Muscle of leg (tissue), 3 donors: ENCODE measurements at regions not wholly inside any gene's neighbourhood (a gene's known extent, or its start where the extent isn't known, plus 50 kb on each side); places are given as distances from the start of the nearest gene placed in this dataset.
A peak's percentile ranks its signal among the peaks of the same experiment; 100 is the strongest.
"Not testable (repeated sequence)": the region's sequence is repeated elsewhere in the genome, so short reads cannot be mapped to it uniquely, and the experiment has no call there.

Source experiments
- DNase-seq: peaks from one replicate; pipeline ENCODE4 v3.0.0; 2013
- H3K27ac ChIP-seq: one replicate; pipeline ENCODE4 v1.5.1; 2013; ENCODE audit warnings: mild to moderate bottlenecking, low read length, control low read depth
- H3K27me3 ChIP-seq: one replicate; pipeline ENCODE4 v1.6.1; 2013; ENCODE audit warnings: low read length; ENCODE audit not compliant: control insufficient read depth, insufficient read depth
- H3K36me3 ChIP-seq: one replicate; pipeline ENCODE4 v1.6.1; 2013; ENCODE audit warnings: low read length; ENCODE audit not compliant: control insufficient read depth, insufficient read depth
- H3K4me1 ChIP-seq: one replicate; pipeline ENCODE4 v1.6.1; 2013; ENCODE audit warnings: low read length; ENCODE audit not compliant: control insufficient read depth, insufficient read depth
- H3K4me3 ChIP-seq: one replicate; pipeline ENCODE4 v1.5.1; 2013; ENCODE audit warnings: low read length, control low read depth
- H3K9me3 ChIP-seq: replicated peaks from 2 replicates; pipeline ENCODE4 v1.6.1; 2013; ENCODE audit warnings: low read depth, low read length; ENCODE audit not compliant: control insufficient read depth
- WGBS: methylation state at CpG from one replicate; pipeline ENCODE4 v1.1.5; 2013; ENCODE audit warnings: missing lambda C conversion rate; ENCODE audit not compliant: insufficient coverage; 5-methylcytosine and 5-hydroxymethylcytosine counted together

GRCh38 chr4:30181512-30181911, 538.7 kb upstream of the PCDH7 start:
- Histone ChIP-seq H3K4me1 (no peaks in the 10 kb centered on the region), H3K27ac (no peak overlapping the region), H3K9me3 (no peaks in the 10 kb centered on the region), H3K27me3 (no peaks in the 10 kb centered on the region), H3K36me3 (no peaks in the 10 kb centered on the region), H3K4me3 (no peak overlapping the region)
- no CpG with 5 or more reads among the region's 4 CpGs for WGBS
- no peak for DNase-seq

GRCh38 chr4:30181918-30182317, 538.3 kb upstream of the PCDH7 start:
- Histone ChIP-seq H3K36me3 (no peaks in the 10 kb centered on the region), H3K9me3 (no peaks in the 10 kb centered on the region), H3K4me1 (no peaks in the 10 kb centered on the region), H3K27me3 (no peaks in the 10 kb centered on the region), H3K27ac (no peak overlapping the region), H3K4me3 (no peak overlapping the region)
- DNase-seq: no peak
- no CpG with 5 or more reads among the region's 2 CpGs for WGBS

GRCh38 chr4:30182786-30183185, 537.4 kb upstream of the PCDH7 start:
- Histone ChIP-seq H3K27ac (no peak overlapping the region), H3K4me3 (no peak overlapping the region), H3K36me3 (no peaks in the 10 kb centered on the region), H3K9me3 (no peaks in the 10 kb centered on the region), H3K4me1 (no peaks in the 10 kb centered on the region), H3K27me3 (no peaks in the 10 kb centered on the region)
- no CpG with 5 or more reads among the region's 2 CpGs for WGBS
- DNase-seq: no peak

- no peaks in the 10 kb centered on the region for H3K36me3 ChIP-seq
- DNase-seq: no peak
- H3K9me3 ChIP-seq: no peaks in the 10 kb centered on the region
- H3K4me3 ChIP-seq: no peak overlapping the region
- no peaks in the 10 kb centered on the region for H3K4me1 ChIP-seq
- H3K27ac ChIP-seq: no peak overlapping the region
- H3K27me3 ChIP-seq: no peaks in the 10 kb centered on the region
Observed at GRCh38 chr4:30191902-30192301, 528.3 kb upstream of the PCDH7 start.

- no peaks in the 10 kb centered on the region for H3K9me3 ChIP-seq
Observed at GRCh38 chr4:30207389-30207788, 512.8 kb upstream of the PCDH7 start.

GRCh38 chr4:30208731-30209435, 511.3 kb upstream of the PCDH7 start:
- no peaks in the 10 kb centered on the region for H3K4me1 ChIP-seq
- no peaks in the 10 kb centered on the region for H3K9me3 ChIP-seq
- no peak overlapping the region for H3K27ac ChIP-seq
- H3K27me3 ChIP-seq: no peaks in the 10 kb centered on the region
- WGBS: no CpG with 5 or more reads among the region's 2 CpGs
- H3K4me3 ChIP-seq: no peak overlapping the region
- no peaks in the 10 kb centered on the region for H3K36me3 ChIP-seq
- no peak for DNase-seq

More at GRCh38 chr4:30207389-30207788, 512.8 kb upstream of the PCDH7 start:
- no peak overlapping the region for H3K27ac ChIP-seq
- no peaks in the 10 kb centered on the region for H3K36me3 ChIP-seq
- H3K27me3 ChIP-seq: no peaks in the 10 kb centered on the region
- DNase-seq: no peak
- H3K4me3 ChIP-seq: no peak overlapping the region
- H3K4me1 ChIP-seq: no peaks in the 10 kb centered on the region

- not testable (repeated sequence) for H3K4me3 ChIP-seq, H3K27ac ChIP-seq, H3K36me3 ChIP-seq, DNase-seq, H3K4me1 ChIP-seq, H3K9me3 ChIP-seq, H3K27me3 ChIP-seq
- WGBS: 80% methylated on average over 1 of the region's 4 CpGs
Observed at GRCh38 chr4:30215973-30216372, 504.2 kb upstream of the PCDH7 start.

GRCh38 chr4:30245140-30245539, 475.0 kb upstream of the PCDH7 start:
- H3K4me3 ChIP-seq: no peak overlapping the region
- H3K4me1 ChIP-seq: no peaks in the 10 kb centered on the region
- peaks cover 3% of the 10 kb centered on the region for H3K9me3 ChIP-seq
- H3K27ac ChIP-seq: no peak overlapping the region
- H3K27me3 ChIP-seq: no peaks in the 10 kb centered on the region
- DNase-seq: no peak
- no peaks in the 10 kb centered on the region for H3K36me3 ChIP-seq

- H3K27ac ChIP-seq: no peak overlapping the region
- no peak overlapping the region for H3K4me3 ChIP-seq
- 78% methylated on average over 1 of the region's 3 CpGs for WGBS
- no peaks in the 10 kb centered on the region for H3K36me3 ChIP-seq
- DNase-seq: peak; percentile 1
- peaks cover 7% of the 10 kb centered on the region for H3K9me3 ChIP-seq
- no peaks in the 10 kb centered on the region for H3K27me3 ChIP-seq
- H3K4me1 ChIP-seq: no peaks in the 10 kb centered on the region
Observed at GRCh38 chr4:30256116-30256832, 463.9 kb upstream of the PCDH7 start.

- no peak for DNase-seq
- no peaks in the 10 kb centered on the region for H3K27me3 ChIP-seq
- whole genome bisulfite sequencing: no CpG with 5 or more reads among the region's 3 CpGs
- no peak overlapping the region for H3K4me3 ChIP-seq
- H3K4me1 ChIP-seq: no peaks in the 10 kb centered on the region
- H3K36me3 ChIP-seq: no peaks in the 10 kb centered on the region
- H3K9me3 ChIP-seq: peaks cover 4% of the 10 kb centered on the region
- H3K27ac ChIP-seq: no peak overlapping the region
Observed at GRCh38 chr4:30258949-30259348, 461.2 kb upstream of the PCDH7 start.
